OCI-LY7 (cell line): ENCODE measurements at regions not wholly inside any gene's neighbourhood (a gene's known extent, or its start where the extent isn't known, plus 50 kb on each side); places are given as distances from the start of the nearest gene placed in this dataset.

ENCODE experiments used
- BruUV-seq: library from RNA; stranded (reverse); fragments of 400-500 nt; replicated peaks from 2 replicates; lab custom pipeline; 2021; lab: Mats Ljungman, UMichigan
- CTCF ChIA-PET: fragments of 300-600 bp; sonication (Branson Sonifier 250); formaldehyde crosslinking; loops from one replicate; lab custom pipeline; 2022; ENCODE audit warnings: antibody characterized with exemption; ENCODE audit not compliant: unreplicated experiment; lab: Charles Lee
- POLR2A ChIA-PET: fragments of 300-600 bp; sonication (Branson Sonifier 250); formaldehyde crosslinking; loops from one replicate; lab custom pipeline; 2022; ENCODE audit warnings: antibody characterized with exemption; lab: Charles Lee
- DNase-seq: peaks from one replicate; pipeline ENCODE4 v3.0.0-alpha.2; 2015; ENCODE audit warnings: low spot score
- H2AFZ ChIP-seq: fragments of 200-600 bp; sonication (generic), shearing (Covaris generic); 2 replicates; pipeline ENCODE4 v1.6.1; 2014; ENCODE audit warnings: mild to moderate bottlenecking, antibody characterized with exemption, low read length, moderate library complexity
- H3K27ac ChIP-seq: fragments of 200-600 bp; sonication (generic); 2 replicates; pipeline ENCODE4 v1.5.1; 2014; ENCODE audit warnings: mixed run types, low read depth, mild to moderate bottlenecking, moderate library complexity, low read length, inconsistent platforms; ENCODE audit not compliant: poor library complexity, severe bottlenecking
- H3K36me3 ChIP-seq: fragments of 200-600 bp; sonication (generic); 2 replicates; pipeline ENCODE4 v1.6.1; 2014; ENCODE audit warnings: mild to moderate bottlenecking, antibody characterized with exemption, low read length, moderate library complexity, mixed read lengths; ENCODE audit not compliant: insufficient read depth
- H3K4me1 ChIP-seq: fragments of 200-600 bp; sonication (generic); 2 replicates; pipeline ENCODE4 v1.5.1; 2014; ENCODE audit warnings: mild to moderate bottlenecking, low read length; ENCODE audit not compliant: insufficient read depth, poor library complexity, severe bottlenecking
- H3K4me2 ChIP-seq: fragments of 200-600 bp; sonication (generic); 2 replicates; pipeline ENCODE4 v1.6.1; 2014; ENCODE audit warnings: mild to moderate bottlenecking, low read length
- H3K4me3 ChIP-seq: fragments of 200-600 bp; sonication (generic); 2 replicates; pipeline ENCODE4 v1.5.1; 2014; ENCODE audit warnings: mild to moderate bottlenecking, low read depth, low read length; ENCODE audit not compliant: poor library complexity, severe bottlenecking
- H3K79me2 ChIP-seq: fragments of 200-600 bp; sonication (generic); 2 replicates; pipeline ENCODE4 v1.6.1; 2016; ENCODE audit warnings: low read depth, mild to moderate bottlenecking, low read length, moderate library complexity, mixed read lengths; ENCODE audit not compliant: insufficient read depth
- H3K9me2 ChIP-seq: fragments of 200-600 bp; sonication (generic); 2 replicates; pipeline ENCODE4 v1.6.1; 2016; ENCODE audit warnings: mild to moderate bottlenecking, low read length, mixed read lengths; ENCODE audit not compliant: insufficient read depth
- H3K9me3 ChIP-seq: fragments of 200-600 bp; sonication (generic); 2 replicates; pipeline ENCODE4 v1.6.1; 2014; ENCODE audit warnings: mild to moderate bottlenecking, mixed run types, low read length, mixed read lengths
- H4K20me1 ChIP-seq: fragments of 200-600 bp; sonication (generic); 2 replicates; pipeline ENCODE4 v1.6.1; 2014; ENCODE audit warnings: mild to moderate bottlenecking, antibody characterized with exemption, low read length, moderate library complexity, mixed read lengths; ENCODE audit not compliant: insufficient read depth
- EZH2phosphoT487 ChIP-seq: fragments of 200-600 bp; sonication (generic); IDR thresholded peaks from 2 replicates; pipeline ENCODE4 v1.6.1; 2018; ENCODE audit warnings: low read depth, borderline replicate concordance, mild to moderate bottlenecking, mixed run types, antibody characterized with exemption, low read length, moderate library complexity, mixed read lengths
- intact Hi-C: fragments of 100-400 bp; cut with micrococcal nuclease; formaldehyde crosslinking; loops from one replicate; pipeline ENCODE4 v1.10.0; 2022; ENCODE audit not compliant: unreplicated experiment
- TF ChIP-seq, protein P1 (sequence below): fragments of 200-600 bp; sonication (generic); conservative IDR thresholded peaks from 2 replicates; pipeline ENCODE4 v1.5.1; 2014; ENCODE audit warnings: mild to moderate bottlenecking, antibody characterized with exemption, low read length, moderate library complexity, mixed read lengths

DNA sequence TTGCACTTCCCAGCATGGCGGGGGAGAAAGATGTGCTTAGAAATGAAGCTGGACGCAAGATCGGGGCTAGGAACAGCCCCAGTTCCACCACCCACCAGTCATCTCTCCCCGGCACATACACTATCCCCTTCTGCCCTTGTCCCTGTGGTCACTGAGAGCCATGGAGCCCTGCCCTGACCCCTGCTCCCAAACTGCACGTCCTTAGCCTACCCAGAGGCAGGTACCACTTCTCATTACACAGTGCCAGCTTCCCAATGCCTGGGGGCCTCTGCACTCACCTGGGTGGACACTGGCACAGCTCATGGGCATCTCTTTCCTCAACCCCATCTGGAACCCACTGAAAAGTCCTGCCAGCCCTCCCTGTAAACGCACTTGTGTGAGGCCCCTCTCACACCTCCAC is 139.3 kb upstream of the PRR20G start:
- no peaks in the 10 kb centered on the region for H3K36me3 ChIP-seq
- TF ChIP-seq, protein P1, sequence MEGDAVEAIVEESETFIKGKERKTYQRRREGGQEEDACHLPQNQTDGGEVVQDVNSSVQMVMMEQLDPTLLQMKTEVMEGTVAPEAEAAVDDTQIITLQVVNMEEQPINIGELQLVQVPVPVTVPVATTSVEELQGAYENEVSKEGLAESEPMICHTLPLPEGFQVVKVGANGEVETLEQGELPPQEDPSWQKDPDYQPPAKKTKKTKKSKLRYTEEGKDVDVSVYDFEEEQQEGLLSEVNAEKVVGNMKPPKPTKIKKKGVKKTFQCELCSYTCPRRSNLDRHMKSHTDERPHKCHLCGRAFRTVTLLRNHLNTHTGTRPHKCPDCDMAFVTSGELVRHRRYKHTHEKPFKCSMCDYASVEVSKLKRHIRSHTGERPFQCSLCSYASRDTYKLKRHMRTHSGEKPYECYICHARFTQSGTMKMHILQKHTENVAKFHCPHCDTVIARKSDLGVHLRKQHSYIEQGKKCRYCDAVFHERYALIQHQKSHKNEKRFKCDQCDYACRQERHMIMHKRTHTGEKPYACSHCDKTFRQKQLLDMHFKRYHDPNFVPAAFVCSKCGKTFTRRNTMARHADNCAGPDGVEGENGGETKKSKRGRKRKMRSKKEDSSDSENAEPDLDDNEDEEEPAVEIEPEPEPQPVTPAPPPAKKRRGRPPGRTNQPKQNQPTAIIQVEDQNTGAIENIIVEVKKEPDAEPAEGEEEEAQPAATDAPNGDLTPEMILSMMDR = no peak
- no peak for TF ChIP-seq EZH2phosphoT487
- H3K27ac ChIP-seq = no peak overlapping the region
- H4K20me1 ChIP-seq = no peaks in the 10 kb centered on the region
- H3K4me2 ChIP-seq = no peak overlapping the region
- no peaks in the 10 kb centered on the region for H3K9me2 ChIP-seq
- DNase-seq = no peak
- H3K4me3 ChIP-seq = no peak overlapping the region
- H3K79me2 ChIP-seq = no peaks in the 10 kb centered on the region
- no peak overlapping the region for H2AFZ ChIP-seq
- H3K9me3 ChIP-seq = no peaks in the 10 kb centered on the region
- POLR2A ChIA-PET = no interaction called here
- intact Hi-C loops = no loop called here
- CTCF ChIA-PET = no interaction called here
- no peaks in the 10 kb centered on the region for H3K4me1 ChIP-seq
- BruUV-seq = no TSS peak

DNA sequence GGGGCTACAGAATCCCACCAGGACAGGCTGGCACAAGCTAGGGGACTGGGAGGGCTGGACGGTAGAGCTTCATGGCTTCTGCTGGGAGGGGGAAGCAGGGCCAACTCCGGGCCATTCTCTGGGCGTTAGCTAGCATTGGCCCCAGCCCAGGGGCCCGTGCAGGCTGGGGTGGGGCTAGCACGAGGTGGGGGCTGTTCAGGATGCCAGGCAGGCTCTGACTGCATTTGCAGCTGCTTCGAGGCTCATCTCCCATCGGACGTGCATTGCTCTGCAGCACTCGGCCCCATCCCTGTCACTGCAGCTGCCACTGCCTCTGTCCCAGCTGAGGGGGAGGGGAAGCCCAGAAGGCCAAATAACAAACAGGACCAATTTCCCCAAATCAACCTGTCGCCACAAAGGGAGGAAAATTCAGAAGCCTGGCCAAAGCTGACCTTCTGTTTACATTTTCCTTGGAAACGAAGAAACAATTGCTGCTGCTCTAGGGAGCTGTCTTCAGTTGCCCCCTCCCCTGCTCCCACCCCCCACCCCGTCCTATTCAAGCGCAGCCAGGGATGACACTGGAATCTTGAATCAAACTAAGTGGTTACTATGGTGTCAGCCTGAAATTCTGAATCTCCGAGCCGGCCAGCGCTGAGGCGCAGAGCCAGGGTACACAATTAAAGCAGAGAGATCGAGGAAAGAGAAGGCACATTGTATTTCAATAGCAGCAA is 138.8 kb upstream of the PRR20G start:
- Histone ChIP-seq H2AFZ (no peak overlapping the region), H3K4me1 (no peaks in the 10 kb centered on the region), H3K9me2 (no peaks in the 10 kb centered on the region), H3K27ac (no peak overlapping the region), H3K36me3 (no peaks in the 10 kb centered on the region), H3K4me2 (no peak overlapping the region), H3K4me3 (no peak overlapping the region), H3K79me2 (no peaks in the 10 kb centered on the region), H3K9me3 (no peaks in the 10 kb centered on the region), H4K20me1 (no peaks in the 10 kb centered on the region)
- POLR2A ChIA-PET = no interaction called here
- CTCF ChIA-PET = no interaction called here
- no peak for DNase-seq
- BruUV-seq = no TSS peak
- intact Hi-C loops = no loop called here
- TF ChIP-seq, protein P1 = no peak
- no peak for TF ChIP-seq EZH2phosphoT487
